HCT116 (cell line): ENCODE measurements at regions not wholly inside any gene's neighbourhood (a gene's known extent, or its start where the extent isn't known, plus 50 kb on each side); places are given as distances from the start of the nearest gene placed in this dataset.

Experiments
- ATAC-seq: fragments of 200-7000 bp; cut with Tn5 transposase; 2 replicates; pipeline ENCODE4 v1.9.1; 2020; ENCODE audit warnings: mild to moderate bottlenecking, moderate library complexity
- BruUV-seq: library from RNA; stranded (reverse); fragments of 400-500 nt; replicated peaks from 2 replicates; lab custom pipeline; 2021; lab: Mats Ljungman, UMichigan
- CTCF ChIA-PET: fragments of 300-600 bp; sonication (Branson Sonifier 250); formaldehyde crosslinking; loops from one replicate; lab custom pipeline; 2021; ENCODE audit warnings: antibody characterized with exemption; lab: Charles Lee
- POLR2A ChIA-PET: fragments of 300-600, 350-600 bp; sonication (Branson Sonifier 250); formaldehyde crosslinking; loops from one replicate; lab custom pipeline; 2021; ENCODE audit warnings: antibody characterized with exemption; lab: Charles Lee
- RAD21 ChIA-PET, 2 experiments: fragments of 300-600 bp; sonication (Branson Sonifier 250); formaldehyde crosslinking; loops; one replicate each; lab custom pipeline; 2023; ENCODE audit warnings: low total read pairs in 2 of 2; ENCODE audit not compliant: uncharacterized antibody in 2 of 2, unreplicated experiment in 2 of 2, low non-redundant PET in 1 of 2; lab: Charles Lee
- DNase-seq: peaks from one replicate; pipeline ENCODE4 v3.0.0-alpha.2; 2010; ENCODE audit warnings: low read depth, low spot score
- H2AFZ ChIP-seq: fragments of 200-600 bp; shearing (Covaris generic), sonication (generic); 2 replicates; pipeline ENCODE4 v1.6.1; 2017; ENCODE audit warnings: low read depth, mixed run types, mixed read lengths, antibody characterized with exemption, low read length; ENCODE audit not compliant: poor library complexity, severe bottlenecking
- H3K27ac ChIP-seq: 2 replicates; pipeline ENCODE4 v1.5.1; 2012; ENCODE audit warnings: low read depth, low read length
- H3K27me3 ChIP-seq: fragments of 200-600 bp; sonication (generic); 2 replicates; pipeline ENCODE4 v1.6.1; 2016; ENCODE audit warnings: mixed run types, low read length, mixed read lengths; ENCODE audit not compliant: insufficient read depth
- H3K36me3 ChIP-seq, 2 experiments: fragments of 200-500 bp in 1 of 2; fragments of 200-600 bp in 1 of 2; sonication (Bioruptor generic) in 1 of 2; sonication (generic) in 1 of 2; 2 replicates each; pipeline versions ENCODE4 v1.5.1 to v1.6.1; 2014 to 2016; ENCODE audit warnings: low read length in 2 of 2, inconsistent platforms in 1 of 2, mixed read lengths in 1 of 2, mixed run types in 1 of 2; ENCODE audit not compliant: insufficient read depth in 2 of 2, control insufficient read depth in 1 of 2
- H3K4me1 ChIP-seq, 2 experiments: fragments of 200-600 bp in 1 of 2; sonication (generic) in 1 of 2; 2 replicates each; pipeline versions ENCODE4 v1.5.1 to v1.6.1; 2012 to 2017; ENCODE audit warnings: low read length in 2 of 2, inconsistent platforms in 1 of 2, mild to moderate bottlenecking in 1 of 2, mixed read lengths in 1 of 2, mixed run types in 1 of 2, moderate library complexity in 1 of 2; ENCODE audit not compliant: insufficient read depth in 2 of 2, control insufficient read depth in 1 of 2
- H3K4me2 ChIP-seq: fragments of 200-600 bp; sonication (generic); 2 replicates; pipeline ENCODE4 v1.6.1; 2017; ENCODE audit warnings: mixed run types, low read length, mixed read lengths
- H3K4me3 ChIP-seq, 2 experiments: fragments of 200-600 bp in 1 of 2; sonication (generic) in 1 of 2; replicated peaks in 1 of 2; 2 replicates each; pipeline ENCODE4 v1.5.1; 2011 to 2016; ENCODE audit warnings: low read length in 2 of 2, control low read depth in 1 of 2, low read depth in 1 of 2, mild to moderate bottlenecking in 1 of 2, mixed read lengths in 1 of 2, mixed run types in 1 of 2
- H3K79me2 ChIP-seq: fragments of 200-600 bp; sonication (generic); 2 replicates; pipeline ENCODE4 v1.6.1; 2017; ENCODE audit warnings: mild to moderate bottlenecking, mixed run types, low read length, moderate library complexity, mixed read lengths; ENCODE audit not compliant: insufficient read depth
- H3K9ac ChIP-seq: fragments of 200-600 bp; sonication (generic); 2 replicates; pipeline ENCODE4 v1.6.1; 2016; ENCODE audit warnings: low read length, mixed read lengths
- H3K9me2 ChIP-seq: fragments of 200-600 bp; sonication (generic), shearing (Covaris generic); 2 replicates; pipeline ENCODE4 v1.6.1; 2017; ENCODE audit warnings: mixed run types, mild to moderate bottlenecking, moderate library complexity; ENCODE audit not compliant: insufficient read depth
- H3K9me3 ChIP-seq, 2 experiments: fragments of 200-500 bp in 1 of 2; fragments of 200-600 bp in 1 of 2; sonication (Bioruptor generic) in 1 of 2; sonication (generic) in 1 of 2; 2 replicates each; pipeline ENCODE4 v1.6.1; 2014 to 2017; ENCODE audit warnings: low read length in 2 of 2, mixed read lengths in 2 of 2, inconsistent platforms in 1 of 2, low read depth in 1 of 2, mild to moderate bottlenecking in 1 of 2, mixed run types in 1 of 2, moderate library complexity in 1 of 2; ENCODE audit not compliant: control insufficient read depth in 1 of 2, insufficient read depth in 1 of 2
- H4K20me1 ChIP-seq: fragments of 200-600 bp; sonication (generic), shearing (Covaris generic); 2 replicates; pipeline ENCODE4 v1.6.1; 2017; ENCODE audit warnings: mixed run types, mild to moderate bottlenecking, moderate library complexity; ENCODE audit not compliant: insufficient read depth
- CBX3 ChIP-seq: IDR thresholded peaks from 2 replicates; pipeline ENCODE4 v1.6.1; 2012; ENCODE audit warnings: low read depth
- CTCF ChIP-seq, 3 experiments: fragments of 200-600 bp in 1 of 3; sonication (generic) in 1 of 3; IDR thresholded peaks in 2 of 3; conservative IDR thresholded peaks in 1 of 3; 2 replicates each; pipeline ENCODE4 v1.5.1; 2012 to 2017; ENCODE audit warnings: low read depth in 2 of 3, low read length in 2 of 3, antibody characterized with exemption in 1 of 3, borderline replicate concordance in 1 of 3, control low read depth in 1 of 3, mild to moderate bottlenecking in 1 of 3, mixed read lengths in 1 of 3, mixed run types in 1 of 3, moderate library complexity in 1 of 3; ENCODE audit not compliant: insufficient read depth in 1 of 3
- ELF1 ChIP-seq: IDR thresholded peaks from 2 replicates; pipeline ENCODE4 v1.6.1; 2012; ENCODE audit warnings: low read depth, borderline replicate concordance
- EZH2 ChIP-seq: fragments of 200-600 bp; sonication (generic); IDR thresholded peaks from 2 replicates; pipeline ENCODE4 v1.6.1; 2017; ENCODE audit warnings: antibody characterized with exemption, mixed run types
- EZH2phosphoT487 ChIP-seq: fragments of 200-600 bp; IDR thresholded peaks from 2 replicates; pipeline ENCODE4 v1.6.1; 2018; ENCODE audit warnings: antibody characterized with exemption, borderline replicate concordance
- FOSL1 ChIP-seq: IDR thresholded peaks from 2 replicates; pipeline ENCODE4 v1.6.1; 2012; ENCODE audit warnings: low read depth
- JUND ChIP-seq: IDR thresholded peaks from 2 replicates; pipeline ENCODE4 v1.6.1; 2012
- MAX ChIP-seq: IDR thresholded peaks from 2 replicates; pipeline ENCODE4 v1.6.1; 2012
- POLR2A ChIP-seq: IDR thresholded peaks from 2 replicates; pipeline ENCODE4 v1.7.0; 2011; ENCODE audit warnings: borderline replicate concordance; ENCODE audit not compliant: insufficient read depth, insufficient read length; ENCODE audit errors: extremely low read depth
- RAD21 ChIP-seq: IDR thresholded peaks from 2 replicates; pipeline ENCODE4 v1.6.1; 2012; ENCODE audit warnings: low read depth, mild to moderate bottlenecking
- REST ChIP-seq: IDR thresholded peaks from 2 replicates; pipeline ENCODE4 v1.6.1; 2012; ENCODE audit warnings: low read depth
- SIN3A ChIP-seq: IDR thresholded peaks from 2 replicates; pipeline ENCODE4 v1.6.1; 2012; ENCODE audit warnings: low read depth
- SP1 ChIP-seq: IDR thresholded peaks from 2 replicates; pipeline ENCODE4 v1.6.1; 2012; ENCODE audit warnings: low read depth
- SRF ChIP-seq: IDR thresholded peaks from 2 replicates; pipeline ENCODE4 v1.6.1; 2012; ENCODE audit warnings: low read depth
- TCF7L2 ChIP-seq: IDR thresholded peaks from 2 replicates; pipeline ENCODE4 v1.7.0; 2011; ENCODE audit warnings: borderline replicate concordance, inconsistent platforms; ENCODE audit not compliant: insufficient read depth, insufficient read length; ENCODE audit errors: extremely low read depth
- YY1 ChIP-seq: IDR thresholded peaks from 2 replicates; pipeline ENCODE4 v1.6.1; 2011; ENCODE audit warnings: low read length, low read depth, moderate library complexity, mild to moderate bottlenecking; ENCODE audit not compliant: insufficient replicate concordance; ENCODE audit errors: extremely low read depth
- ZFX ChIP-seq: fragments of 450-650 bp; IDR thresholded peaks from 2 replicates; pipeline ENCODE4 v1.6.1; 2017
- intact Hi-C: fragments of 100-400 bp; cut with micrococcal nuclease; formaldehyde crosslinking; loops from 2 replicates; pipeline ENCODE4 v1.10.0; 2022

GRCh38 chr2:41892476-41892875 lies 155.3 kb upstream of the PKDCC start:
- Histone ChIP-seq H3K9ac (no peak overlapping the region), H3K79me2 (no peaks in the 10 kb centered on the region), H3K4me3 (no peak overlapping the region), H3K27me3 (no peaks in the 10 kb centered on the region; the same call in 1 of the 2 replicates), H4K20me1 (no peaks in the 10 kb centered on the region), H3K4me2 (no peak overlapping the region), H3K9me2 (no peaks in the 10 kb centered on the region), H3K9me3 (no peaks in the 10 kb centered on the region), H3K36me3 (no peaks in the 10 kb centered on the region), H3K4me1 (no peaks in the 10 kb centered on the region), H2AFZ (no peak overlapping the region), H3K27ac (no peak overlapping the region)
- intact Hi-C loops: no loop called here
- ChIA-PET POLR2A (no interaction called here), CTCF (no interaction called here), RAD21 (no interaction called here)
- TF ChIP-seq SP1: no peak
- no peak for TF ChIP-seq SIN3A
- no peak for TF ChIP-seq EZH2
- TF ChIP-seq ELF1: no peak
- no peak for TF ChIP-seq TCF7L2
- no peak for TF ChIP-seq REST
- TF ChIP-seq JUND: no peak
- no peak for TF ChIP-seq YY1
- no peak for TF ChIP-seq ZFX
- TF ChIP-seq RAD21: no peak
- no peak for TF ChIP-seq FOSL1
- no peak for TF ChIP-seq CBX3
- TF ChIP-seq MAX: no peak
- no peak for TF ChIP-seq CTCF (IDR thresholded peaks at IDR 0.05 in 2 of 3, conservative IDR thresholded peaks at IDR 0.05 in 1 of 3; ENCODE audit: borderline replicate concordance in 1 of 3, insufficient read depth in 1 of 3, low read depth in 2 of 3, low read length in 2 of 3)
- no peak for TF ChIP-seq POLR2A
- TF ChIP-seq EZH2phosphoT487: no peak
- TF ChIP-seq SRF: no peak
- DNase-seq: no peak
- no peak for ATAC-seq
- no TSS peak for BruUV-seq
